HFF-Myc (cell line): ENCODE measurements at regions not wholly inside any gene's neighbourhood (a gene's known extent, or its start where the extent isn't known, plus 50 kb on each side); places are given as distances from the start of the nearest gene placed in this dataset.

Source experiments
- DNase-seq: peaks from one replicate; pipeline ENCODE4 v3.0.0-alpha.2; 2011; ENCODE audit warnings: low read depth; ENCODE audit errors: extremely low read depth
- H3K4me3 ChIP-seq: replicated peaks from 2 replicates; pipeline ENCODE4 v1.5.1; 2011; ENCODE audit warnings: low read depth, mild to moderate bottlenecking, control low read depth, low read length
- TF ChIP-seq, protein P1 (sequence below): IDR thresholded peaks from 2 replicates; pipeline ENCODE4 v1.5.1; 2012; ENCODE audit warnings: mild to moderate bottlenecking, low read depth, low read length, control low read depth; ENCODE audit errors: missing control alignments

- H3K4me3 ChIP-seq: no peak overlapping the region
- TF ChIP-seq, protein P1, sequence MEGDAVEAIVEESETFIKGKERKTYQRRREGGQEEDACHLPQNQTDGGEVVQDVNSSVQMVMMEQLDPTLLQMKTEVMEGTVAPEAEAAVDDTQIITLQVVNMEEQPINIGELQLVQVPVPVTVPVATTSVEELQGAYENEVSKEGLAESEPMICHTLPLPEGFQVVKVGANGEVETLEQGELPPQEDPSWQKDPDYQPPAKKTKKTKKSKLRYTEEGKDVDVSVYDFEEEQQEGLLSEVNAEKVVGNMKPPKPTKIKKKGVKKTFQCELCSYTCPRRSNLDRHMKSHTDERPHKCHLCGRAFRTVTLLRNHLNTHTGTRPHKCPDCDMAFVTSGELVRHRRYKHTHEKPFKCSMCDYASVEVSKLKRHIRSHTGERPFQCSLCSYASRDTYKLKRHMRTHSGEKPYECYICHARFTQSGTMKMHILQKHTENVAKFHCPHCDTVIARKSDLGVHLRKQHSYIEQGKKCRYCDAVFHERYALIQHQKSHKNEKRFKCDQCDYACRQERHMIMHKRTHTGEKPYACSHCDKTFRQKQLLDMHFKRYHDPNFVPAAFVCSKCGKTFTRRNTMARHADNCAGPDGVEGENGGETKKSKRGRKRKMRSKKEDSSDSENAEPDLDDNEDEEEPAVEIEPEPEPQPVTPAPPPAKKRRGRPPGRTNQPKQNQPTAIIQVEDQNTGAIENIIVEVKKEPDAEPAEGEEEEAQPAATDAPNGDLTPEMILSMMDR: no peak
- DNase-seq: no peak
These were observed 121.0 kb downstream of the MRPL14 start for GRCh38 chr6:44006123-44006871.

- TF ChIP-seq, protein P1: no peak
- no peak for DNase-seq
- no peak overlapping the region for H3K4me3 ChIP-seq
These were observed 121.7 kb downstream of the MRPL14 start for GRCh38 chr6:44005507-44005903.

DNA sequence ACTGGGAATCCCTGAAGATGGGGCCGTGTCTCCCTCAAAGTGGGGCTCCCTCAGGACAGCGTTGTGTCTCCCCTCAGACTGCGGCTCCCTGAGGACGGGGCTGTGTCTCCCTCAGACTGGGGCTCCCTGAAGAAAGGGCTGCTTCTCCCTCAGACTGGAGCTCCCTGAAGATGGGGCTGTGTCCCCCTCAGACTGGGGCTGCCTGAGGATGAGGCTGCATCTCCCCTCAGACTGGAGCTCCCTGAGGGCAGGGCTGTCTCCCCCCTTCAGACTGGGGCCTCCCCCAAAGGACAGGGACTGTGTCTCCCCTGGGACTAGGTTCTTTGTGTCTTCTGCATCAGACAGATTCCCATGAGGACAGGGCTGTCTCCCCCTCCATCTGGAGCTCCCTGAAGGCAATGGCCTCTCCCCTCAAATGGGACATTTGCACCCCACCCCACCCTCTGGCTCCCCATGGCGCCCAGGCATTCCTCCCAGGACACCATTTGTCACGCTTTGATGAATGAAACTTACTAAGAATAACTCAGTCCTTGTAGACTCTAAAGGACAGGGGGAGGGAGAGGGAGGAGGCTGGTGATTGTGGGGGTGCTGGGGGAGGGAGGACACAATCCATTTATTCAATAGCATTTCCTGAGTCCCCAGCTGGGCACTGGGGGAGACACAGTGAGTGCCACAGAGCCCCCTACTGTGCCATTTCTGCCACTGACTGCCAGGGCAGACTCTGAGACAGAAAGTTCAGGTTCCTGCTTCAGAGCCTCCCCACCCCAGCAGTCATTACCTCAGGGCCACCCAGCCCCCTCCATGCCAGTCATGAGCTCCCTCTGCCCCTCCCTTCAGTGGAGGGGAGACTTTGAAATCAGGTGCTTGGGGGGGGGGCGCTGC, 122.4 kb downstream of the MRPL14 start:
- no peak for DNase-seq
- TF ChIP-seq, protein P1: peak; percentile 23
- no peak overlapping the region for H3K4me3 ChIP-seq

DNA sequence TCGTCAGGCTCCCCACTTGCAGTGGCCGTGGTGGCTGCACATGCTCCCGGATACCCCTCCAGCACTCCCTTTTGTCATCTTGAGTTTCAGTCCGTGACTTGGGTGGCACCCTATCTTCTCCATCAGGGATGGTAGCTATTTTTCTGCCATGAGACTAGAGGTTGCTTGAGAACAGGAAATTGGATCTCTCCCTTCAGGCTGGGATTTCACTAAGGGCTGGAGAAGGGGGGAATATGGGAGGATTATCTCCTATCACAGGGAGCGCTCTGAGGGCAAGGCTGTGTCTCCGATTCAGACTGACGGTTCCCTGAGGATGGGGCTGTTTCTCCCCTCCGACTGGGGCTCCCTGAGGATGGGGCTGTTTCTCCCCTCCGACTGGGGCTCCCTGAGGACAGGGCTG, 123.1 kb downstream of the MRPL14 start:
- TF ChIP-seq, protein P1: no peak
- no peak overlapping the region for H3K4me3 ChIP-seq
- DNase-seq: no peak

- H3K4me3 ChIP-seq: no peak overlapping the region
- no peak for DNase-seq
- TF ChIP-seq, protein P1: no peak
These were observed 123.7 kb downstream of the MRPL14 start for GRCh38 chr6:44003345-44004061.

GRCh38 chr6:44002593-44003344, 124.5 kb downstream of the MRPL14 start:
- DNase-seq: no peak
- peak overlapping the region; percentile 21 for H3K4me3 ChIP-seq
- TF ChIP-seq, protein P1: peak; percentile 12
